Dendritic cell treated with granulocyte-macrophage colony-stimulating factor and Interleukin-4, amounts not matched to agents 40 ng/mL and 50 ng/mL, for 4 days (primary cell): ENCODE measurements at regions not wholly inside any gene's neighbourhood (a gene's known extent, or its start where the extent isn't known, plus 50 kb on each side); places are given as distances from the start of the nearest gene placed in this dataset.
"Not testable (repeated sequence)": the region's sequence is repeated elsewhere in the genome, so short reads cannot be mapped to it uniquely, and the experiment has no call there.

Source experiments
- H3K27ac Mint-ChIP-seq: one replicate; pipeline ENCODE4 v1.8.0; 2022; ENCODE audit warnings: mild to moderate bottlenecking, mixed read lengths
- H3K27me3 Mint-ChIP-seq: one replicate; pipeline ENCODE4 v1.8.0; 2022; ENCODE audit warnings: mild to moderate bottlenecking, mixed read lengths
- H3K36me3 Mint-ChIP-seq: one replicate; pipeline ENCODE4 v1.8.0; 2022; ENCODE audit warnings: low read depth, mixed read lengths
- H3K4me1 Mint-ChIP-seq: one replicate; pipeline ENCODE4 v1.8.0; 2022; ENCODE audit warnings: low read depth, mixed read lengths
- H3K4me3 Mint-ChIP-seq: one replicate; pipeline ENCODE4 v1.8.0; 2022; ENCODE audit warnings: mild to moderate bottlenecking, moderate library complexity, mixed read lengths
- H3K9me3 Mint-ChIP-seq: one replicate; pipeline ENCODE4 v1.8.0; 2022; ENCODE audit warnings: mixed read lengths
- intact Hi-C: fragments of 100-400 bp; cut with micrococcal nuclease; formaldehyde crosslinking; loops from one replicate; pipeline ENCODE4 v1.15.0; 2022

GRCh38 chr16:26623442-26623841, 443.3 kb upstream of the C16orf82 start:
- Mint-ChIP-seq H3K9me3 (peaks cover 15% of the 10 kb centered on the region), H3K4me1 (peaks cover 5% of the 10 kb centered on the region), H3K27ac (no peak overlapping the region), H3K27me3 (no peaks in the 10 kb centered on the region), H3K36me3 (no peaks in the 10 kb centered on the region), H3K4me3 (no peak overlapping the region)
- intact Hi-C loops: no loop called here

GRCh38 chr16:26627958-26628357, 438.8 kb upstream of the C16orf82 start:
- peaks cover 42% of the 10 kb centered on the region for H3K9me3 Mint-ChIP-seq

GRCh38 chr16:26631365-26631764, 435.4 kb upstream of the C16orf82 start:
- peaks cover 60% of the 10 kb centered on the region for H3K9me3 Mint-ChIP-seq
- H3K27ac Mint-ChIP-seq, H3K4me1 Mint-ChIP-seq, H3K27me3 Mint-ChIP-seq, intact Hi-C loops, H3K36me3 Mint-ChIP-seq, H3K4me3 Mint-ChIP-seq: not testable (repeated sequence)

More at GRCh38 chr16:26627958-26628357, 438.8 kb upstream of the C16orf82 start:
- H3K36me3 Mint-ChIP-seq: no peaks in the 10 kb centered on the region
- no peak overlapping the region for H3K27ac Mint-ChIP-seq
- peaks cover 5% of the 10 kb centered on the region for H3K4me1 Mint-ChIP-seq
- H3K4me3 Mint-ChIP-seq: no peak overlapping the region
- intact Hi-C loops: no loop called here
- H3K27me3 Mint-ChIP-seq: no peaks in the 10 kb centered on the region

GRCh38 chr16:26642047-26642664, 424.6 kb upstream of the C16orf82 start:
- H3K27ac Mint-ChIP-seq: no peak overlapping the region
- peaks cover 2% of the 10 kb centered on the region for H3K27me3 Mint-ChIP-seq
- no peak overlapping the region for H3K4me3 Mint-ChIP-seq
- no peaks in the 10 kb centered on the region for H3K9me3 Mint-ChIP-seq
- H3K36me3 Mint-ChIP-seq: no peaks in the 10 kb centered on the region
- no peaks in the 10 kb centered on the region for H3K4me1 Mint-ChIP-seq
- intact Hi-C loops: no loop called here

- no peaks in the 10 kb centered on the region for H3K9me3 Mint-ChIP-seq
- no peak overlapping the region for H3K4me3 Mint-ChIP-seq
- no peaks in the 10 kb centered on the region for H3K36me3 Mint-ChIP-seq
- no peaks in the 10 kb centered on the region for H3K4me1 Mint-ChIP-seq
- intact Hi-C loops: no loop called here
- peaks cover 2% of the 10 kb centered on the region for H3K27me3 Mint-ChIP-seq
- no peak overlapping the region for H3K27ac Mint-ChIP-seq
Measured at GRCh38 chr16:26643519-26643918, 423.2 kb upstream of the C16orf82 start.

- no peaks in the 10 kb centered on the region for H3K9me3 Mint-ChIP-seq
- no peaks in the 10 kb centered on the region for H3K4me1 Mint-ChIP-seq
- peaks cover 2% of the 10 kb centered on the region for H3K27me3 Mint-ChIP-seq
- H3K27ac Mint-ChIP-seq: no peak overlapping the region
- H3K36me3 Mint-ChIP-seq: no peaks in the 10 kb centered on the region
- no peak overlapping the region for H3K4me3 Mint-ChIP-seq
- intact Hi-C loops: loop anchor here (5.0 kb wide), 1 partner anchor 808 kb away; no protein-coding TSS in a partner anchor
Measured at GRCh38 chr16:26644912-26645543, 421.7 kb upstream of the C16orf82 start.

- no peaks in the 10 kb centered on the region for H3K36me3 Mint-ChIP-seq
- no peak overlapping the region for H3K27ac Mint-ChIP-seq
- H3K4me3 Mint-ChIP-seq: no peak overlapping the region
- no peaks in the 10 kb centered on the region for H3K9me3 Mint-ChIP-seq
- intact Hi-C loops: loop anchor here (5.0 kb wide), 1 partner anchor 808 kb away; no protein-coding TSS in a partner anchor
- peaks cover 2% of the 10 kb centered on the region for H3K27me3 Mint-ChIP-seq
- H3K4me1 Mint-ChIP-seq: no peaks in the 10 kb centered on the region
Measured at GRCh38 chr16:26645614-26646013, 421.1 kb upstream of the C16orf82 start.

GRCh38 chr16:26647870-26648269, 418.9 kb upstream of the C16orf82 start:
- Mint-ChIP-seq H3K4me3 (no peak overlapping the region), H3K27ac (no peak overlapping the region), H3K4me1 (no peaks in the 10 kb centered on the region), H3K36me3 (no peaks in the 10 kb centered on the region), H3K27me3 (peaks cover 2% of the 10 kb centered on the region), H3K9me3 (no peaks in the 10 kb centered on the region)
- intact Hi-C loops: loop anchor here (5.0 kb wide), 1 partner anchor 811 kb away; no protein-coding TSS in a partner anchor

- H3K36me3 Mint-ChIP-seq: no peaks in the 10 kb centered on the region
- intact Hi-C loops: loop anchor here (5.0 kb wide), 1 partner anchor 812 kb away; no protein-coding TSS in a partner anchor
- no peak overlapping the region for H3K4me3 Mint-ChIP-seq
- no peaks in the 10 kb centered on the region for H3K4me1 Mint-ChIP-seq
- H3K27me3 Mint-ChIP-seq: peaks cover 2% of the 10 kb centered on the region
- no peak overlapping the region for H3K27ac Mint-ChIP-seq
- H3K9me3 Mint-ChIP-seq: no peaks in the 10 kb centered on the region
Measured at GRCh38 chr16:26648851-26649250, 417.9 kb upstream of the C16orf82 start.

- Mint-ChIP-seq H3K36me3 (no peaks in the 10 kb centered on the region), H3K4me3 (no peak overlapping the region), H3K27me3 (peaks cover 2% of the 10 kb centered on the region), H3K27ac (no peak overlapping the region), H3K4me1 (no peaks in the 10 kb centered on the region), H3K9me3 (no peaks in the 10 kb centered on the region)
- intact Hi-C loops: loop anchor here (5.0 kb wide), 1 partner anchor 812 kb away; no protein-coding TSS in a partner anchor
Measured at GRCh38 chr16:26649381-26650045, 417.2 kb upstream of the C16orf82 start.

GRCh38 chr16:26651464-26651863, 415.3 kb upstream of the C16orf82 start:
- Mint-ChIP-seq H3K36me3 (no peaks in the 10 kb centered on the region), H3K27me3 (no peaks in the 10 kb centered on the region), H3K9me3 (no peaks in the 10 kb centered on the region), H3K27ac (no peak overlapping the region), H3K4me1 (no peaks in the 10 kb centered on the region), H3K4me3 (no peak overlapping the region)
- intact Hi-C loops: no loop called here

GRCh38 chr16:26651884-26652283, 414.8 kb upstream of the C16orf82 start:
- H3K27ac Mint-ChIP-seq: no peak overlapping the region
- intact Hi-C loops: no loop called here
- no peaks in the 10 kb centered on the region for H3K36me3 Mint-ChIP-seq
- no peaks in the 10 kb centered on the region for H3K4me1 Mint-ChIP-seq
- no peak overlapping the region for H3K4me3 Mint-ChIP-seq
- H3K9me3 Mint-ChIP-seq: no peaks in the 10 kb centered on the region
- no peaks in the 10 kb centered on the region for H3K27me3 Mint-ChIP-seq

- H3K27ac Mint-ChIP-seq: no peak overlapping the region
- intact Hi-C loops: no loop called here
- no peaks in the 10 kb centered on the region for H3K9me3 Mint-ChIP-seq
- no peaks in the 10 kb centered on the region for H3K27me3 Mint-ChIP-seq
- no peaks in the 10 kb centered on the region for H3K36me3 Mint-ChIP-seq
- no peaks in the 10 kb centered on the region for H3K4me1 Mint-ChIP-seq
- no peak overlapping the region for H3K4me3 Mint-ChIP-seq
Measured at GRCh38 chr16:26658486-26658885, 408.2 kb upstream of the C16orf82 start.

- H3K9me3 Mint-ChIP-seq: no peaks in the 10 kb centered on the region
- no peak overlapping the region for H3K4me3 Mint-ChIP-seq
- H3K27ac Mint-ChIP-seq: no peak overlapping the region
- H3K27me3 Mint-ChIP-seq: no peaks in the 10 kb centered on the region
- H3K36me3 Mint-ChIP-seq: no peaks in the 10 kb centered on the region
- no peaks in the 10 kb centered on the region for H3K4me1 Mint-ChIP-seq
- intact Hi-C loops: no loop called here
Measured at GRCh38 chr16:26658915-26659314, 407.8 kb upstream of the C16orf82 start.
